ENCODE measurements at regions not wholly inside any gene's neighbourhood (a gene's known extent, or its start where the extent isn't known, plus 50 kb on each side); places are given as distances from the start of the nearest gene placed in this dataset.

GRCh38 chr6:80540700-80541099, 434.2 kb downstream of the BCKDHB start:
- TF ChIP-seq POLR2AphosphoS5 (IDR thresholded peaks at IDR 0.05; ENCODE audit: low read depth, low read length) (no peak), FOXP2 (optimal IDR thresholded peaks at IDR 0.05; ENCODE audit: borderline replicate concordance, extremely low read depth, extremely low read length, insufficient read depth) (no peak)

All from PFSK-1 (cell line).